ENCODE measurements at regions not wholly inside any gene's neighbourhood (a gene's known extent, or its start where the extent isn't known, plus 50 kb on each side); places are given as distances from the start of the nearest gene placed in this dataset.

- TF ChIP-seq REST (IDR thresholded peaks at IDR 0.05; ENCODE audit: low read depth) = no peak
- no peak for TF ChIP-seq YY1 (IDR thresholded peaks at IDR 0.05; ENCODE audit: low read depth)
- TF ChIP-seq USF1 (IDR thresholded peaks at IDR 0.05) = no peak
- no peak for TF ChIP-seq EGR1 (IDR thresholded peaks at IDR 0.05)
- TF ChIP-seq NFIC (IDR thresholded peaks at IDR 0.05) = no peak
- TF ChIP-seq EP300 (IDR thresholded peaks at IDR 0.05; ENCODE audit: borderline replicate concordance) = no peak
- no peak for TF ChIP-seq MAX (IDR thresholded peaks at IDR 0.05)
- TF ChIP-seq CREB1 (IDR thresholded peaks at IDR 0.05; ENCODE audit: low read depth) = no peak
- no peak for TF ChIP-seq TEAD4 (IDR thresholded peaks at IDR 0.05)
- no peak for TF ChIP-seq TAF1 (IDR thresholded peaks at IDR 0.05; ENCODE audit: low read depth)
- no peak for TF ChIP-seq RAD21 (IDR thresholded peaks at IDR 0.05; ENCODE audit: low read depth)
- no peak for TF ChIP-seq FOXM1 (IDR thresholded peaks at IDR 0.05; ENCODE audit: borderline replicate concordance, low read depth)
Observed at GRCh38 chr12:28027328-28027727, 54.8 kb upstream of the PTHLH start.

GRCh38 chr12:28027947-28028724 is 55.6 kb upstream of the PTHLH start:
- TF ChIP-seq EGR1 (IDR thresholded peaks at IDR 0.05) = no peak
- TF ChIP-seq EP300 (IDR thresholded peaks at IDR 0.05; ENCODE audit: borderline replicate concordance) = no peak
- TF ChIP-seq RAD21 (IDR thresholded peaks at IDR 0.05; ENCODE audit: low read depth) = no peak
- TF ChIP-seq ZBTB7A (IDR thresholded peaks at IDR 0.05; ENCODE audit: low read depth) = no peak
- TF ChIP-seq TCF12 (IDR thresholded peaks at IDR 0.05; ENCODE audit: low read depth) = no peak
- no peak for TF ChIP-seq NFIC (IDR thresholded peaks at IDR 0.05)
- no peak for TF ChIP-seq USF1 (IDR thresholded peaks at IDR 0.05)
- TF ChIP-seq REST (IDR thresholded peaks at IDR 0.05; ENCODE audit: low read depth) = no peak
- no peak for TF ChIP-seq TEAD4 (IDR thresholded peaks at IDR 0.05)

GRCh38 chr12:28032811-28033537 is 60.4 kb upstream of the PTHLH start:
- no peak for TF ChIP-seq EGR1 (IDR thresholded peaks at IDR 0.05)
- TF ChIP-seq FOXM1 (IDR thresholded peaks at IDR 0.05; ENCODE audit: borderline replicate concordance, low read depth) = no peak
- TF ChIP-seq TEAD4 (IDR thresholded peaks at IDR 0.05) = no peak
- no peak for TF ChIP-seq NFIC (IDR thresholded peaks at IDR 0.05)
- TF ChIP-seq USF1 (IDR thresholded peaks at IDR 0.05) = no peak
- TF ChIP-seq MAX (IDR thresholded peaks at IDR 0.05) = no peak

- TF ChIP-seq TCF12 (IDR thresholded peaks at IDR 0.05; ENCODE audit: low read depth) (no peak), TAF1 (IDR thresholded peaks at IDR 0.05; ENCODE audit: low read depth) (no peak), MAX (IDR thresholded peaks at IDR 0.05) (no peak)
Observed at GRCh38 chr12:28033538-28033915, 61.0 kb upstream of the PTHLH start.

- TF ChIP-seq ZBTB7A (IDR thresholded peaks at IDR 0.05; ENCODE audit: low read depth) (no peak), EGR1 (IDR thresholded peaks at IDR 0.05) (no peak)
Observed at GRCh38 chr12:28034271-28034670, 61.7 kb upstream of the PTHLH start.

GRCh38 chr12:28035500-28035899 is 63.0 kb upstream of the PTHLH start:
- TF ChIP-seq RAD21 (IDR thresholded peaks at IDR 0.05; ENCODE audit: low read depth) (no peak), TEAD4 (IDR thresholded peaks at IDR 0.05) (no peak), EP300 (IDR thresholded peaks at IDR 0.05; ENCODE audit: borderline replicate concordance) (no peak), YY1 (IDR thresholded peaks at IDR 0.05; ENCODE audit: low read depth) (no peak), NFIC (IDR thresholded peaks at IDR 0.05) (no peak), EGR1 (IDR thresholded peaks at IDR 0.05) (no peak), TAF1 (IDR thresholded peaks at IDR 0.05; ENCODE audit: low read depth) (no peak), CREB1 (IDR thresholded peaks at IDR 0.05; ENCODE audit: low read depth) (no peak), MAX (IDR thresholded peaks at IDR 0.05) (no peak), ZBTB7A (IDR thresholded peaks at IDR 0.05; ENCODE audit: low read depth) (no peak), TCF12 (IDR thresholded peaks at IDR 0.05; ENCODE audit: low read depth) (no peak)

Measured in Ishikawa (cell line).